Fibroblast of villous mesenchyme (primary cell): ENCODE measurements at regions not wholly inside any gene's neighbourhood (a gene's known extent, or its start where the extent isn't known, plus 50 kb on each side); places are given as distances from the start of the nearest gene placed in this dataset.

Source experiments
- DNase-seq: peaks from one replicate; pipeline ENCODE4 v3.0.0-alpha.2; 2010; ENCODE audit warnings: low read depth
- H3K4me3 ChIP-seq: 2 replicates; pipeline ENCODE4 v1.5.1; 2011; ENCODE audit warnings: low read depth, mild to moderate bottlenecking, low read length
- CTCF ChIP-seq: IDR thresholded peaks from 2 replicates; pipeline ENCODE4 v1.5.1; 2012; ENCODE audit warnings: low read depth, mild to moderate bottlenecking, low read length; ENCODE audit not compliant: insufficient read depth

GRCh38 chr3:72255191-72255590, 470.2 kb upstream of the PROK2 start:
- no peak for TF ChIP-seq CTCF
- H3K4me3 ChIP-seq: no peak overlapping the region
- no peak for DNase-seq

GRCh38 chr3:72254483-72254882, 469.5 kb upstream of the PROK2 start:
- DNase-seq: no peak
- TF ChIP-seq CTCF: no peak
- H3K4me3 ChIP-seq: no peak overlapping the region

GRCh38 chr3:72250725-72251124, 465.8 kb upstream of the PROK2 start:
- TF ChIP-seq CTCF: no peak
- DNase-seq: no peak
- no peak overlapping the region for H3K4me3 ChIP-seq

- no peak for TF ChIP-seq CTCF
- H3K4me3 ChIP-seq: no peak overlapping the region
- no peak for DNase-seq
Observed at GRCh38 chr3:72248869-72249268, 463.9 kb upstream of the PROK2 start.

- H3K4me3 ChIP-seq: no peak overlapping the region
- no peak for TF ChIP-seq CTCF
- DNase-seq: no peak
Observed at GRCh38 chr3:72248389-72248761, 463.4 kb upstream of the PROK2 start.

- no peak for DNase-seq
- H3K4me3 ChIP-seq: no peak overlapping the region
- TF ChIP-seq CTCF: no peak
Observed at GRCh38 chr3:72247645-72248388, 462.9 kb upstream of the PROK2 start.

GRCh38 chr3:72247126-72247525, 462.2 kb upstream of the PROK2 start:
- DNase-seq: no peak
- no peak for TF ChIP-seq CTCF
- no peak overlapping the region for H3K4me3 ChIP-seq
